ENCODE measurements at regions not wholly inside any gene's neighbourhood (a gene's known extent, or its start where the extent isn't known, plus 50 kb on each side); places are given as distances from the start of the nearest gene placed in this dataset.

GRCh38 chr2:16154501-16155280, 214.3 kb downstream of the MYCN start:
- no peaks in the 10 kb centered on the region; the same call in 1 of the 2 replicates for H3K4me1 ChIP-seq (ENCODE audit: control insufficient read depth, insufficient read depth, low read length)
- H3K9me3 ChIP-seq (ENCODE audit: control insufficient read depth, insufficient read depth, low read depth, low read length) = no peaks in the 10 kb centered on the region
- no peaks in the 10 kb centered on the region for H3K36me3 ChIP-seq (ENCODE audit: control insufficient read depth, insufficient read depth, low read length)
- H3K9ac ChIP-seq (ENCODE audit: low read length) = no peak overlapping the region
- no peak overlapping the region for H3K27ac ChIP-seq (ENCODE audit: low read depth, low read length)
- no peaks in the 10 kb centered on the region for H3K27me3 ChIP-seq (ENCODE audit: control insufficient read depth, insufficient read depth, low read length)
- no peak overlapping the region for H3K4me3 ChIP-seq (ENCODE audit: low read depth, low read length)

DNA sequence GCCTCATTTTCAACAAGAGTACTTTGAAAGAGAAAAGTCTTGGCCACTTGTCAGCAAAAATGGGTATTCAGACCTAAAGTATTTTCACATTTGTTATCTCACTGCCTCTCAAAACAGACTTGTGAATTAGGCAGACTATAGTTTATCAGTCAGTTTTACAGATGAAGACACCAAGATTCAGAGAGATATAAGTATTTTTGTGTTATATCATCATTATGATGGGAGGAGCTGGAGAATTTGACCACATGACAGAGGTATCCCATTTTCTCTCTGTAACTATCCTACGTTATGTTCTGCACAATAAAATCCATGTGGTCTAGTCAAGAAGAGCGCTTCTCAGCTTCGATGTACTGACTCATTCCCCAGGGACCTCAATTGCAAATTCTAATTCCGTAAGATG, 213.7 kb downstream of the MYCN start:
- no peaks in the 10 kb centered on the region; the same call in 1 of the 2 replicates for H3K4me1 ChIP-seq (ENCODE audit: control insufficient read depth, insufficient read depth, low read length)

GRCh38 chr2:16153754-16154035, 213.3 kb downstream of the MYCN start:
- H3K9ac ChIP-seq (ENCODE audit: low read length) = no peak overlapping the region
- H3K27ac ChIP-seq (ENCODE audit: low read depth, low read length) = no peak overlapping the region

More for the DNA sequence above, 213.7 kb downstream of the MYCN start:
- Histone ChIP-seq H3K4me3 (ENCODE audit: low read depth, low read length) (no peak overlapping the region), H3K9me3 (ENCODE audit: control insufficient read depth, insufficient read depth, low read depth, low read length) (no peaks in the 10 kb centered on the region), H3K27ac (ENCODE audit: low read depth, low read length) (no peak overlapping the region), H3K9ac (ENCODE audit: low read length) (no peak overlapping the region), H3K36me3 (ENCODE audit: control insufficient read depth, insufficient read depth, low read length) (no peaks in the 10 kb centered on the region), H3K27me3 (ENCODE audit: control insufficient read depth, insufficient read depth, low read length) (no peaks in the 10 kb centered on the region)

GRCh38 chr2:16152928-16153753, 212.8 kb downstream of the MYCN start:
- no peak overlapping the region for H3K9ac ChIP-seq (ENCODE audit: low read length)
- H3K36me3 ChIP-seq (ENCODE audit: control insufficient read depth, insufficient read depth, low read length) = no peaks in the 10 kb centered on the region
- no peaks in the 10 kb centered on the region for H3K9me3 ChIP-seq (ENCODE audit: control insufficient read depth, insufficient read depth, low read depth, low read length)
- no peaks in the 10 kb centered on the region for H3K27me3 ChIP-seq (ENCODE audit: control insufficient read depth, insufficient read depth, low read length)
- H3K4me3 ChIP-seq (ENCODE audit: low read depth, low read length) = no peak overlapping the region
- no peaks in the 10 kb centered on the region; the same call in 1 of the 2 replicates for H3K4me1 ChIP-seq (ENCODE audit: control insufficient read depth, insufficient read depth, low read length)
- H3K27ac ChIP-seq (ENCODE audit: low read depth, low read length) = no peak overlapping the region

More at GRCh38 chr2:16153754-16154035, 213.3 kb downstream of the MYCN start:
- Histone ChIP-seq H3K36me3 (ENCODE audit: control insufficient read depth, insufficient read depth, low read length) (no peaks in the 10 kb centered on the region), H3K4me3 (ENCODE audit: low read depth, low read length) (no peak overlapping the region), H3K9me3 (ENCODE audit: control insufficient read depth, insufficient read depth, low read depth, low read length) (no peaks in the 10 kb centered on the region), H3K27me3 (ENCODE audit: control insufficient read depth, insufficient read depth, low read length) (no peaks in the 10 kb centered on the region), H3K4me1 (ENCODE audit: control insufficient read depth, insufficient read depth, low read length) (no peaks in the 10 kb centered on the region; the same call in 1 of the 2 replicates)

DNA sequence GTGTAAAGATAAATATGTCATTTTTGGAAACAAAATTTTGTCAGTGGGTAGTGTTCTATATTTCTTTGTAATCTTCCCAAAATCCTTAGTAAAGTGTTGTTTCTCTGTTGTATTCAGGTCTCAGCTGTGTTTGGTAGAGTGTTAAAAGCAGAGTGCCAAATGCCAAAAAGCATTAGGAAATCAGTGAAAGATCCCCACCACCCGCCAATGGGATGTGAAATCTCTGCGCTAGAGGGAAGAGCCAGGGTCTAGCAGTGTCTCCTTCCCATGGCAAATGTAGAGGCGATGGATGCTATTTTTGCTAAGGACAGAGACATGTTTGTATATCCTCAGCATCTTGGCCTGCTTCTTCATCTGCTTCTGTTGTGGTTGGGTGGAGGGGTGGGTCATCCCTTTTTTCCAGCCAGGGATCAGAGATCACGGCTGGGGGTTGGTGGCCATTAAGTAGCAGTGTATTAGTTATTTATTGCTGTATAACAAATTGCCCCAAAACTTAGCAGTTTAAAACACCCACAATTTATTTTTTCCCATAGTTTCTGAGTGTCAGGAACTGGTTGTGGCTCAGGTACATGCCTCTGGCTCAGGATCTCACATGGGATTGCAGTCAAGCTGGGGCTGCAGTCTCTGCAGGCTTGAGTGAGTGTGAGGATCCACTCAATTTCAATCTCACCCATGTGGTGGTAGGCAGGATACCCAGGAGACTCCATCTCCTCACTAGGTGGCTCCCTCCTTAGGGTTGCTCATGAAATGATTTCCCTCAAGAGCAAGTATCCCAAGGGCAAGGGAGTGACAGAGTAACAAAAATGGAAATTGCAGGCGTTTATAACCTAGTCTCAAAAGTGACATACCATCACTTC, 211.9 kb downstream of the MYCN start:
- no peak overlapping the region for H3K4me3 ChIP-seq (ENCODE audit: low read depth, low read length)
- no peak overlapping the region for H3K9ac ChIP-seq (ENCODE audit: low read length)
- no peak overlapping the region for H3K27ac ChIP-seq (ENCODE audit: low read depth, low read length)
- no peaks in the 10 kb centered on the region for H3K9me3 ChIP-seq (ENCODE audit: control insufficient read depth, insufficient read depth, low read depth, low read length)
- no peaks in the 10 kb centered on the region for H3K27me3 ChIP-seq (ENCODE audit: control insufficient read depth, insufficient read depth, low read length)
- H3K36me3 ChIP-seq (ENCODE audit: control insufficient read depth, insufficient read depth, low read length) = no peaks in the 10 kb centered on the region
- no peaks in the 10 kb centered on the region; the same call in 1 of the 2 replicates for H3K4me1 ChIP-seq (ENCODE audit: control insufficient read depth, insufficient read depth, low read length)

DNA sequence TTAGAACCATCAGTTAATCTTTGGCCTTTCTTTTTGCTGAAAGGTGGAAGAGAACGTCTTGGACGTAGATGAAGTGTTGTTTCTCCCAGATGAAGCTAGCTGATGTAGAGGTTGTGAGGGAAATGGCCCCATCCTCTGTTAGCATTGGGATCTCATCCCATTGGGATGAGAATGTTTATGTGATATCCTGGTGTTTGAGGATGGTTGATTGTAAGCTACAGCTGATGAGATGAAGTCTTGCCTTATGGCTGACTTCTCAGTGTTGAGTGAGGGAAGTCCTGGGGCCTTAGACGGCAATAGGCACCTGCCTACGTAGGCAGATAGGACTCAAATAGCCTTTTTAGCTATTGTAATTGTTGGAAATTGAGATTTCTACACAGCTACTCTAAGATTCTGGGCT, 211.3 kb downstream of the MYCN start:
- Histone ChIP-seq H3K4me1 (ENCODE audit: control insufficient read depth, insufficient read depth, low read length) (no peaks in the 10 kb centered on the region; the same call in 1 of the 2 replicates), H3K9me3 (ENCODE audit: control insufficient read depth, insufficient read depth, low read depth, low read length) (no peaks in the 10 kb centered on the region), H3K27me3 (ENCODE audit: control insufficient read depth, insufficient read depth, low read length) (no peaks in the 10 kb centered on the region), H3K27ac (ENCODE audit: low read depth, low read length) (no peak overlapping the region), H3K9ac (ENCODE audit: low read length) (no peak overlapping the region), H3K4me3 (ENCODE audit: low read depth, low read length) (no peak overlapping the region), H3K36me3 (ENCODE audit: control insufficient read depth, insufficient read depth, low read length) (no peaks in the 10 kb centered on the region)

- no peaks in the 10 kb centered on the region for H3K27me3 ChIP-seq (ENCODE audit: control insufficient read depth, insufficient read depth, low read length)
- H3K27ac ChIP-seq (ENCODE audit: low read depth, low read length) = no peak overlapping the region
- no peaks in the 10 kb centered on the region for H3K36me3 ChIP-seq (ENCODE audit: control insufficient read depth, insufficient read depth, low read length)
- no peak overlapping the region for H3K9ac ChIP-seq (ENCODE audit: low read length)
- no peaks in the 10 kb centered on the region for H3K9me3 ChIP-seq (ENCODE audit: control insufficient read depth, insufficient read depth, low read depth, low read length)
- no peak overlapping the region for H3K4me3 ChIP-seq (ENCODE audit: low read depth, low read length)
- no peaks in the 10 kb centered on the region; the same call in 1 of the 2 replicates for H3K4me1 ChIP-seq (ENCODE audit: control insufficient read depth, insufficient read depth, low read length)
Measured at GRCh38 chr2:16151281-16151570, 210.9 kb downstream of the MYCN start.

GRCh38 chr2:16150456-16151280, 210.3 kb downstream of the MYCN start:
- Histone ChIP-seq H3K27ac (ENCODE audit: low read depth, low read length) (no peak overlapping the region), H3K9ac (ENCODE audit: low read length) (no peak overlapping the region), H3K4me1 (ENCODE audit: control insufficient read depth, insufficient read depth, low read length) (no peaks in the 10 kb centered on the region), H3K27me3 (ENCODE audit: control insufficient read depth, insufficient read depth, low read length) (no peaks in the 10 kb centered on the region), H3K36me3 (ENCODE audit: control insufficient read depth, insufficient read depth, low read length) (no peaks in the 10 kb centered on the region), H3K9me3 (ENCODE audit: control insufficient read depth, insufficient read depth, low read depth, low read length) (no peaks in the 10 kb centered on the region), H3K4me3 (ENCODE audit: low read depth, low read length) (no peak overlapping the region)

DNA sequence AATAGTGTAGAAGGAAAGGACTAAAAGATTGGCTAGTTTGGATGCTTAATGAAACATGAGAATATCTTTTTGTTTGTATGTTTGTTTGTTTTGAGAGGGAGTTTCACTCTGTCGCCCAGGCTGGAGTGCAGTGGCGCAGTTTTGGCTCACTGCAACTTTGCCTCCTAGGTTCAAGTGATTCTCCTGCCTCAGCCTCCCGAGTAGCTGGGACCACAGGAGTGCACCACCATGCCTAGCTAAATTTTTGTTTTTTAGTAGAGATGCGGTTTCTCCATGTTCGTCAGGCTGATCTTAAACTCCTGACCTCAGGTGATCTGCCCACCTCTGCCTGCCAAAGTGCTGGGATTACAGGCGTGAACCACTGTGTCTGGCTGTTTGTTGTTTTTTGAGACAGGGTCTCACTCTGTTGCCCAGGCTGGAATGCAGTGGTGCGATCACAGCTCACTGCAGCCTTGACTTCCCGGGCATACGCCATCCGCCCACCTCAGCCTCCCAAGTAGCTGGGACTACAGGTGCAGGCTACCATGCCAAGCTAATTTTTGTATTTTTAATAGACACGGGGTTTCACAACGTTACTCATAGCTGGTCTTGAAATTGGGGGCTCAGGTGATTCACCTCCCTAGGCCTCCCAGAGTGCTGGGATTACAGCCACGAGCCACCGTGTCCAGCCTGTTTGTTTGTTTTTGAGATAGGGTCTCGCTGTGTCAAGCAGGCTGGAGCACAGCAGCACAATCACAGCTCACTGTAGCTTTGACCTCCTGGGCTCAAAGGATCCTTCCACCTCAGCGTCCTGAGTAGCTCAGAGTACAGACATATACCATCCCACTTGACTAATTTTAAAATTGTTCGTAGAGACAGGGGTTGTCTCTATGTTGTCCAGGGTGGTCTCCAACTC, 209.2 kb downstream of the MYCN start:
- no peak overlapping the region for H3K4me3 ChIP-seq (ENCODE audit: low read depth, low read length)
- H3K9ac ChIP-seq (ENCODE audit: low read length) = no peak overlapping the region
- no peaks in the 10 kb centered on the region for H3K36me3 ChIP-seq (ENCODE audit: control insufficient read depth, insufficient read depth, low read length)
- H3K9me3 ChIP-seq (ENCODE audit: control insufficient read depth, insufficient read depth, low read depth, low read length) = no peaks in the 10 kb centered on the region
- no peaks in the 10 kb centered on the region for H3K27me3 ChIP-seq (ENCODE audit: control insufficient read depth, insufficient read depth, low read length)
- H3K27ac ChIP-seq (ENCODE audit: low read depth, low read length) = no peak overlapping the region
- H3K4me1 ChIP-seq (ENCODE audit: control insufficient read depth, insufficient read depth, low read length) = no peaks in the 10 kb centered on the region
